ENCODE measurements at regions not wholly inside any gene's neighbourhood (a gene's known extent, or its start where the extent isn't known, plus 50 kb on each side); places are given as distances from the start of the nearest gene placed in this dataset.

DNA sequence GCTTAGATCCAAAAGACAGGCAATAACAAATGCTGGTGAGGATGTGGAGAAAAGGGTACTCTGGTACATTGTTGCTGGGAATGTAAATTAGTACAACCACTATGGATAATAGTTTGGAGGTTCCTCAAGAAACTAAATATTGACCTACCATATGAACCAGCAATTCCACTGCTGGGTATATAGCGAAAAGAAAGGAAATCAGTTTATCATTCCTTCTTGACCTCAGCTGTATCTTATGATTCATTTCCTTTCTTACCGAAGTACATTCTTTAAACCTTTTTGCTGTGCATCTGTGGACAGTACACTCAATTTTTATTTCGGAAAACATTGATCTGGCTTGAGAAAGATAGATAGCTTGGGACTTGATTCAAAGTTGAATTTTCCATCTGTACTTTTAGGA lies 183.2 kb upstream of the LRFN5 start:
- TF ChIP-seq, protein P1, sequence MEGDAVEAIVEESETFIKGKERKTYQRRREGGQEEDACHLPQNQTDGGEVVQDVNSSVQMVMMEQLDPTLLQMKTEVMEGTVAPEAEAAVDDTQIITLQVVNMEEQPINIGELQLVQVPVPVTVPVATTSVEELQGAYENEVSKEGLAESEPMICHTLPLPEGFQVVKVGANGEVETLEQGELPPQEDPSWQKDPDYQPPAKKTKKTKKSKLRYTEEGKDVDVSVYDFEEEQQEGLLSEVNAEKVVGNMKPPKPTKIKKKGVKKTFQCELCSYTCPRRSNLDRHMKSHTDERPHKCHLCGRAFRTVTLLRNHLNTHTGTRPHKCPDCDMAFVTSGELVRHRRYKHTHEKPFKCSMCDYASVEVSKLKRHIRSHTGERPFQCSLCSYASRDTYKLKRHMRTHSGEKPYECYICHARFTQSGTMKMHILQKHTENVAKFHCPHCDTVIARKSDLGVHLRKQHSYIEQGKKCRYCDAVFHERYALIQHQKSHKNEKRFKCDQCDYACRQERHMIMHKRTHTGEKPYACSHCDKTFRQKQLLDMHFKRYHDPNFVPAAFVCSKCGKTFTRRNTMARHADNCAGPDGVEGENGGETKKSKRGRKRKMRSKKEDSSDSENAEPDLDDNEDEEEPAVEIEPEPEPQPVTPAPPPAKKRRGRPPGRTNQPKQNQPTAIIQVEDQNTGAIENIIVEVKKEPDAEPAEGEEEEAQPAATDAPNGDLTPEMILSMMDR (conservative IDR thresholded peaks at IDR 0.05; ENCODE audit: low read depth in 2 of 2): no peak
- no peak for TF ChIP-seq POLR2AphosphoS5 (IDR thresholded peaks at IDR 0.05; ENCODE audit: low read depth)
- TF ChIP-seq, protein P2, sequence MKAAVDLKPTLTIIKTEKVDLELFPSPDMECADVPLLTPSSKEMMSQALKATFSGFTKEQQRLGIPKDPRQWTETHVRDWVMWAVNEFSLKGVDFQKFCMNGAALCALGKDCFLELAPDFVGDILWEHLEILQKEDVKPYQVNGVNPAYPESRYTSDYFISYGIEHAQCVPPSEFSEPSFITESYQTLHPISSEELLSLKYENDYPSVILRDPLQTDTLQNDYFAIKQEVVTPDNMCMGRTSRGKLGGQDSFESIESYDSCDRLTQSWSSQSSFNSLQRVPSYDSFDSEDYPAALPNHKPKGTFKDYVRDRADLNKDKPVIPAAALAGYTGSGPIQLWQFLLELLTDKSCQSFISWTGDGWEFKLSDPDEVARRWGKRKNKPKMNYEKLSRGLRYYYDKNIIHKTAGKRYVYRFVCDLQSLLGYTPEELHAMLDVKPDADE (IDR thresholded peaks at IDR 0.05): no peak

Measured in GM23338 (cell line).